A673 (cell line): ENCODE measurements at regions not wholly inside any gene's neighbourhood (a gene's known extent, or its start where the extent isn't known, plus 50 kb on each side); places are given as distances from the start of the nearest gene placed in this dataset.

Source experiments
- CTCF ChIP-seq: fragments of 300-800, 200-600 bp; sonication (generic); conservative IDR thresholded peaks from 2 replicates; pipeline ENCODE4 v1.5.1; 2017; ENCODE audit warnings: low read depth, mild to moderate bottlenecking, antibody characterized with exemption, low read length, moderate library complexity, mixed read lengths
- EZH2 ChIP-seq: fragments of 200-600 bp; sonication (generic); IDR thresholded peaks from 2 replicates; pipeline ENCODE4 v1.6.1; 2017; ENCODE audit warnings: borderline replicate concordance, low read depth, mild to moderate bottlenecking, mixed read lengths, antibody characterized with exemption, low read length; ENCODE audit not compliant: poor library complexity, severe bottlenecking

DNA sequence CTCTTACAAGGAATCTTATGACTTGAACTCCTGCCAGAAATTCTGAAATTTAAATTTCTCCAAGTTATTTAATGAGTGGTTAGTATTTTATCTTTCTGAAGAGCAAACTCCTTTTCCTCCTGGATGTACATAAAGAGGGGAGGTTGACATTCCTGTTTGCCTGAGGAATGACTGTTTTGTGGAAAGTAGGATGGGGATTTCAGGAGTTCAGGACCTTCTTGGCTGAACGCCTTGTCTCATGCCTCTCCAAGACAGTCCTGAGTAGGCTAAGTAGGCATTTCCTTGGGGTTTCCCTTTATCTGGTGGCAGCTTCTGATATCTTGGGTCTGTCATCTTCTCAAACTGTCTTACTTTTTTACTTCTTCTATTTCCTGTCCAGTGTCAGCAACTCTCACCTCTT, 356.6 kb downstream of the TDRD3 start:
- TF ChIP-seq EZH2 = no peak
- no peak for TF ChIP-seq CTCF
